GM18870 (cell line): ENCODE measurements at regions not wholly inside any gene's neighbourhood (a gene's known extent, or its start where the extent isn't known, plus 50 kb on each side); places are given as distances from the start of the nearest gene placed in this dataset.
"Not testable (repeated sequence)": the region's sequence is repeated elsewhere in the genome, so short reads cannot be mapped to it uniquely, and the experiment has no call there.

Source experiments
- ATAC-seq: cut with Tn5 transposase; IDR thresholded peaks from one replicate; pipeline ENCODE4 v1.9.1; 2021; ENCODE audit warnings: moderate library complexity; ENCODE audit not compliant: unreplicated experiment

DNA sequence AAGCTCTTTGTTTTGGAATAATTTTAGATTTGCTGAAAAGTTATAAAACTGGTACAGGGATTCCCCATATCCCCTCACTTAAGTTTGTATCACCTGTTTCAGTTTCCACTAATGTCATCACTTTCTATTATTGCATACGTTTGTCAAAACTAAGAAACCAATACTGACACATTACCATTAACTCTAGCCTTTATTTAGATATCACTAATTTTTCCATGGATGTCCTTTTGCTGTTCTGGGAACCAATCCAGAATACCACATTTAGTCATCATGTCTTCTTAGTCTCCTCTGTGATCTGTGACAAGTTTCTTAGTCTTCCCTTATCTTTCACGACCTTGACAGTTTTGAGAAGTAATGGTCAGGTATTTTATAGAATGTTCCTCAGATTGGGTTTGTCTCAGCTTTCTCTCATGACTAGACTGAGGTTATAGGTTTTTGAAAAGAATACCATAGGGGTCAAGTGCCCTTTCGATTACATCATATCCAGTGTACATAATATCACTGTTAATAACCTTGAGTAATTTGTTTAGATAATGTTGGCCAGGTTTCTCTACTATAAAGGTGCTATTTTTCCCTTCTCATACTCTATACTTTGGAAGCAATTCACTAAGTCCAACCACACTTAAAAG, 51.9 kb upstream of the NMUR2 start:
- ATAC-seq, result peak; percentile 89

GRCh38 chr5:152462021-152462721, 57.1 kb upstream of the NMUR2 start:
- peak; percentile 93 for ATAC-seq

- ATAC-seq, result no peak
Observed at GRCh38 chr5:152464048-152464447, 59.0 kb upstream of the NMUR2 start.

GRCh38 chr5:152465140-152465539, 60.1 kb upstream of the NMUR2 start:
- ATAC-seq, result no peak

GRCh38 chr5:152466085-152466745, 61.1 kb upstream of the NMUR2 start:
- ATAC-seq, result no peak

DNA sequence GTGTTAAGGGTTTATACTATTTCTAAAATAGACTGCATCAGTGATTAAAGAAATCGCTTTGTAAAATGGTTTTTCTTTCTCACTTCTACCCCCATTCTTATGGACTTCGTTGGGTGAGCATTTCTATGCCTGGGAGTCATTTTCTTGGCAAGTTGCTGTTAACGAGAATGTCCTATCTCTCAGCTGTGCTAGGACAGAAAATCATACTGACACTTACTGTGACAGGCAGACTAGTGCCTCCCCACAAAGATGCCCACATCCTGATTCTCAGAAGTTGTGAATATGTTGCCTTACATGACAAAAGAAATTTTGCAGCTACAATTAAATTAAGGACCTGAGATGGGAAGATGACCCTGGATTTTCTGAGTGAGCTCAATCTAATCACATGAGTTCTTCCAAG, 65.1 kb upstream of the NMUR2 start:
- ATAC-seq, result no peak

GRCh38 chr5:152472083-152472482, 67.0 kb upstream of the NMUR2 start:
- no peak for ATAC-seq

DNA sequence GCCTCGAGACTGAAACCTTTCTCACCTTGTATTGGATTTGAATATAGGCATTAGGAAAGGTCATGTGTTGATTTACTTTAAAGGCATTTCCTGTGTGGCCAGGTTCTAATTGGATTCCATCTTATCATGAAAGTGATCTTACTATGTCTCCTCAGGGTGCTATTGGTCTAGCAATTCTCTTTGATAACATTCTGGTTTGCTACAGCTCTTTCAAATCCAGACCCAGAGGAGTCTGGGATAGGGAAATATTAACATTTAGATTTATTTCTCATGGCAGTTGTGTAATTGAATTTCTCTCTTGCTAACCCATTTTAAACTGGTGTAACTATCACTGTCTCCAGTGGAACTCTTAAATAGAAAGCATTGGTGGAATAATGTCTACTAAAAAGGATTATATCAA, 69.9 kb upstream of the NMUR2 start:
- ATAC-seq, result no peak

GRCh38 chr5:152477536-152477935, 72.5 kb upstream of the NMUR2 start:
- ATAC-seq, result no peak

DNA sequence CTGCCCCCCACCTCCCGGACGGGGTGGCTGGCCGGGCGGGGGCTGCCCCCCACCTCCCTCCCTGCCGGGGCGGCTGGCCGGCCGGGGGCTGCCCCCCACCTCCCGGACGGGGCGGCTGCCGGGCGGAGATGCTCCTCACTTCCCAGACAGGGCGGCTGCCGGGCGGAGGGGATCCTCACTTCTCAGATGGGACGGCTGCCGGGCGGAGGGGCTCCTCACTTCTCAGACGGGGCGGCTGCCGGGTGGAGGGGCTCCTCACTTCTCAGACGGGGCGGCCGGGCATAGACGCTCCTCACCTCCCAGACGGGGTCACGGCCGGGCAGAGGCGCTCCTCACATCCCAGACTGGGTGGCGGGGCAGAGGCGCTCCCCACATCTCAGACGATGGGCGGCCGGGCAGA, 74.8 kb upstream of the NMUR2 start:
- ATAC-seq, result not testable (repeated sequence)

- peak; percentile 83 for ATAC-seq
Observed at GRCh38 chr5:152480677-152481076, 75.6 kb upstream of the NMUR2 start.

GRCh38 chr5:152487130-152487529, 82.1 kb upstream of the NMUR2 start:
- no peak for ATAC-seq

DNA sequence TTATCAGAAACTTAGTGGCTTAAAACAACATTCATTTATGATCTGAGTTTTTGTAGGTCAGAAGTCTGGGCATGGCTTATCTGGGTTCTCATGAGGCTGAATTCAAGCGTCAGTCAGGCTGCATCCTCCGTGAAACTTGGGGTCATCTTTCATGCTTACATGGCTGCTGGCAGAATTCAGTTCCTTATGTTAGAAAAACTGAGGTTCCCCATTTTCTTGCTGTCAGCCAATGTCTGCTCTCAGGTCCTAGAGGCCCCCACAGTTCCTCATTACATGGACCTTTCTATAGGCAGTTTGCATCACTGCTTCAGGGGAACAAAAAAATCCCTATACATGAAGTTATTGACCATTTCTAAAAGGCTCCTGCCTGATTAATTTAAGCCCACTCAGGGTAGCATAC, 83.8 kb upstream of the NMUR2 start:
- no peak for ATAC-seq

GRCh38 chr5:152499814-152500535, 94.9 kb upstream of the NMUR2 start:
- no peak for ATAC-seq

GRCh38 chr5:152501294-152501693, 96.2 kb upstream of the NMUR2 start:
- no peak for ATAC-seq

- no peak for ATAC-seq
Observed at GRCh38 chr5:152503206-152503605, 98.1 kb upstream of the NMUR2 start.

DNA sequence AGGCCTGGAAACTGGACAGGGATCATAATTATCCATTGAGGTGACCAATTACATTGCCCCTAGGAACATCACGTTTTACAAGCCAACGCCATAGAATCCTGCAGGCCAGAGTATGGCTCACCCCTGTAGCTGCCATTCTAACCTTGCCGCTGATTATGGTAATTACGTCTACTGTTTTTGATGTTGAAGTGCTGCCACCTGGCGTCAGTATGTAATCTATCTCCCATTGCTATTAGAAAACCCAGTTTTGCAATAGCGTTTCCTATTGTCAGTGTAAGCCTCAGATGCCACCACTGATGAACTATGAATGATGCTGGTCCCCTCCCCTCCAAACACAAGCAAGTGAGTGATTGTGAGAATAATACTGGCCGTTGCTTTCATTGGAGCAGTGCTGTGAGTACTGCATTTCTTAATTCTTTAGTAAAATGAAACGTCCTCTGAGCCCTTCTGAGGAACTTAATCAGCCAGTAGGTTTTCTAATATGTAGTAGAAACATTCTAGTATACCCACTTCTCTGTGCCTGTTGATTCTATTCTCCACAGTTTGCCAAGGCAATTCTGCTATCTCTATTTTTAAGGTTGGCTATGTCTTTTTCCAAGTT, 100.5 kb upstream of the NMUR2 start:
- ATAC-seq, result peak; percentile 89

- ATAC-seq, result no peak
Observed at GRCh38 chr5:152511120-152511519, 106.0 kb upstream of the NMUR2 start.

DNA sequence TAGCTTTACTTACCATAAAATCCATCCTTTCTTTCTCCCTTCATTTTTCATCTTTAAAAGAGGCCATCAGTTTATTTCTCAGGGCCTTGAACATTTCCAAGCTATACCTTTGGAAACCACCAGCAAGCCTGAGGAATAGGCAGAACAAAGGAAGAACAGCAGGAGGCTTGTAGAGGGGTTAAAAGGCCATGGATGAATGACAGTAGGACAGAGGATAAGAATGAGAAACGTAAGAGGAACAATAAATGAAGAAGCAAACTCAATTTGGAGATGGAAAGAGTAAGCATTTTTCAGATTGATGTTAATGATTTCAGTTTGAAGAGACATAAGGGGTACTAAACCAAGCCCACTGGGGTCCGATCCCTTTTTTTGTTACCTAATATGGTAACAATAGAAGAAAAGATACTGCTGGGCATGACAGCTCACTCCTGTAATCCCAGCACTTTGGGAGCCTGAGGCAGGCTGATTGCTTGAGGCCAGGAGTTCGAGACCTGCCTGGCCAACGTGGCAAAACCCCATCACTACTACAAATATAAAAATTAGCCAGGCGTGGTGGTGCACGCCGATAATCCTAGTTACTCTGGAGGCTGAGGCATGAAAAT, 106.6 kb upstream of the NMUR2 start:
- ATAC-seq, result no peak

GRCh38 chr5:152514827-152515397, 109.8 kb upstream of the NMUR2 start:
- no peak for ATAC-seq
